HL-60 (cell line): ENCODE measurements at regions not wholly inside any gene's neighbourhood (a gene's known extent, or its start where the extent isn't known, plus 50 kb on each side); places are given as distances from the start of the nearest gene placed in this dataset.

Source experiments
- DNase-seq, 2 experiments: peaks; one replicate each; pipeline ENCODE4 v3.0.0-alpha.2; 2010 to 2020; ENCODE audit warnings: low read depth in 1 of 2, low spot score in 1 of 2
- H3K27ac ChIP-seq: fragments of 250-450 bp; sonication (Bioruptor Pico); replicated peaks from 2 replicates; pipeline ENCODE4 v1.5.1; 2020; ENCODE audit warnings: mild to moderate bottlenecking, moderate library complexity
- H3K27me3 ChIP-seq: fragments of 250-450 bp; sonication (Bioruptor Pico); 2 replicates; pipeline ENCODE4 v1.5.1; 2021; ENCODE audit warnings: mild to moderate bottlenecking, moderate library complexity; ENCODE audit not compliant: insufficient read depth, poor library complexity, severe bottlenecking
- H3K4me3 ChIP-seq: replicated peaks from 2 replicates; pipeline ENCODE4 v1.5.1; 2011; ENCODE audit warnings: mild to moderate bottlenecking, control low read depth, low read length; ENCODE audit not compliant: insufficient read depth
- GABPA ChIP-seq: IDR thresholded peaks from 2 replicates; pipeline ENCODE4 v1.6.1; 2012; ENCODE audit warnings: low read depth
- POLR2AphosphoS5 ChIP-seq: IDR thresholded peaks from 2 replicates; pipeline ENCODE4 v1.6.1; 2012; ENCODE audit warnings: low read depth
- SPI1 ChIP-seq: IDR thresholded peaks from 2 replicates; pipeline ENCODE4 v1.6.1; 2012; ENCODE audit warnings: low read depth, mild to moderate bottlenecking, borderline replicate concordance
- TF ChIP-seq, protein P1 (sequence below): IDR thresholded peaks from 2 replicates; pipeline ENCODE4 v1.6.1; 2012; ENCODE audit warnings: low read depth; ENCODE audit not compliant: insufficient replicate concordance
- TF ChIP-seq, protein P2 (sequence below): IDR thresholded peaks from one replicate; pipeline ENCODE4 v1.5.1; 2011; ENCODE audit warnings: low read length, control low read depth, inconsistent platforms; ENCODE audit not compliant: insufficient read depth

- TF ChIP-seq, protein P1, sequence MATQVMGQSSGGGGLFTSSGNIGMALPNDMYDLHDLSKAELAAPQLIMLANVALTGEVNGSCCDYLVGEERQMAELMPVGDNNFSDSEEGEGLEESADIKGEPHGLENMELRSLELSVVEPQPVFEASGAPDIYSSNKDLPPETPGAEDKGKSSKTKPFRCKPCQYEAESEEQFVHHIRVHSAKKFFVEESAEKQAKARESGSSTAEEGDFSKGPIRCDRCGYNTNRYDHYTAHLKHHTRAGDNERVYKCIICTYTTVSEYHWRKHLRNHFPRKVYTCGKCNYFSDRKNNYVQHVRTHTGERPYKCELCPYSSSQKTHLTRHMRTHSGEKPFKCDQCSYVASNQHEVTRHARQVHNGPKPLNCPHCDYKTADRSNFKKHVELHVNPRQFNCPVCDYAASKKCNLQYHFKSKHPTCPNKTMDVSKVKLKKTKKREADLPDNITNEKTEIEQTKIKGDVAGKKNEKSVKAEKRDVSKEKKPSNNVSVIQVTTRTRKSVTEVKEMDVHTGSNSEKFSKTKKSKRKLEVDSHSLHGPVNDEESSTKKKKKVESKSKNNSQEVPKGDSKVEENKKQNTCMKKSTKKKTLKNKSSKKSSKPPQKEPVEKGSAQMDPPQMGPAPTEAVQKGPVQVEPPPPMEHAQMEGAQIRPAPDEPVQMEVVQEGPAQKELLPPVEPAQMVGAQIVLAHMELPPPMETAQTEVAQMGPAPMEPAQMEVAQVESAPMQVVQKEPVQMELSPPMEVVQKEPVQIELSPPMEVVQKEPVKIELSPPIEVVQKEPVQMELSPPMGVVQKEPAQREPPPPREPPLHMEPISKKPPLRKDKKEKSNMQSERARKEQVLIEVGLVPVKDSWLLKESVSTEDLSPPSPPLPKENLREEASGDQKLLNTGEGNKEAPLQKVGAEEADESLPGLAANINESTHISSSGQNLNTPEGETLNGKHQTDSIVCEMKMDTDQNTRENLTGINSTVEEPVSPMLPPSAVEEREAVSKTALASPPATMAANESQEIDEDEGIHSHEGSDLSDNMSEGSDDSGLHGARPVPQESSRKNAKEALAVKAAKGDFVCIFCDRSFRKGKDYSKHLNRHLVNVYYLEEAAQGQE: no peak
- TF ChIP-seq, protein P2, sequence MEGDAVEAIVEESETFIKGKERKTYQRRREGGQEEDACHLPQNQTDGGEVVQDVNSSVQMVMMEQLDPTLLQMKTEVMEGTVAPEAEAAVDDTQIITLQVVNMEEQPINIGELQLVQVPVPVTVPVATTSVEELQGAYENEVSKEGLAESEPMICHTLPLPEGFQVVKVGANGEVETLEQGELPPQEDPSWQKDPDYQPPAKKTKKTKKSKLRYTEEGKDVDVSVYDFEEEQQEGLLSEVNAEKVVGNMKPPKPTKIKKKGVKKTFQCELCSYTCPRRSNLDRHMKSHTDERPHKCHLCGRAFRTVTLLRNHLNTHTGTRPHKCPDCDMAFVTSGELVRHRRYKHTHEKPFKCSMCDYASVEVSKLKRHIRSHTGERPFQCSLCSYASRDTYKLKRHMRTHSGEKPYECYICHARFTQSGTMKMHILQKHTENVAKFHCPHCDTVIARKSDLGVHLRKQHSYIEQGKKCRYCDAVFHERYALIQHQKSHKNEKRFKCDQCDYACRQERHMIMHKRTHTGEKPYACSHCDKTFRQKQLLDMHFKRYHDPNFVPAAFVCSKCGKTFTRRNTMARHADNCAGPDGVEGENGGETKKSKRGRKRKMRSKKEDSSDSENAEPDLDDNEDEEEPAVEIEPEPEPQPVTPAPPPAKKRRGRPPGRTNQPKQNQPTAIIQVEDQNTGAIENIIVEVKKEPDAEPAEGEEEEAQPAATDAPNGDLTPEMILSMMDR: no peak
- no peak for TF ChIP-seq POLR2AphosphoS5
- TF ChIP-seq GABPA: no peak
- no peak for TF ChIP-seq SPI1
- H3K4me3 ChIP-seq: no peak overlapping the region
- no peaks in the 10 kb centered on the region for H3K27me3 ChIP-seq
- H3K27ac ChIP-seq: no peak overlapping the region
- DNase-seq: no peak
Measured at GRCh38 chr4:119834906-119835612, 206.5 kb upstream of the PDE5A start.

GRCh38 chr4:119833611-119834010 is 205.0 kb upstream of the PDE5A start:
- Histone ChIP-seq H3K27ac (no peak overlapping the region), H3K4me3 (no peak overlapping the region), H3K27me3 (no peaks in the 10 kb centered on the region)
- TF ChIP-seq, protein P2: no peak
- TF ChIP-seq, protein P1: no peak
- TF ChIP-seq SPI1 (no peak), GABPA (no peak), POLR2AphosphoS5 (no peak)
- DNase-seq: no peak

GRCh38 chr4:119832776-119833175 is 204.2 kb upstream of the PDE5A start:
- DNase-seq: no peak
- Histone ChIP-seq H3K4me3 (no peak overlapping the region), H3K27ac (no peak overlapping the region), H3K27me3 (no peaks in the 10 kb centered on the region)
- TF ChIP-seq, protein P2: no peak
- TF ChIP-seq, protein P1: no peak
- TF ChIP-seq POLR2AphosphoS5 (no peak), SPI1 (no peak)
